ENCODE measurements at regions not wholly inside any gene's neighbourhood (a gene's known extent, or its start where the extent isn't known, plus 50 kb on each side); places are given as distances from the start of the nearest gene placed in this dataset.

GRCh38 chr18:1564793-1565192 lies 660.1 kb downstream of the ADCYAP1 start:
- no peak for DNase-seq (ENCODE audit: low read depth)

GRCh38 chr18:1571206-1571605 lies 666.5 kb downstream of the ADCYAP1 start:
- no peak for DNase-seq (ENCODE audit: low read depth)

- no peak for DNase-seq (ENCODE audit: low read depth)
Measured at GRCh38 chr18:1573732-1574131, 669.1 kb downstream of the ADCYAP1 start.

DNA sequence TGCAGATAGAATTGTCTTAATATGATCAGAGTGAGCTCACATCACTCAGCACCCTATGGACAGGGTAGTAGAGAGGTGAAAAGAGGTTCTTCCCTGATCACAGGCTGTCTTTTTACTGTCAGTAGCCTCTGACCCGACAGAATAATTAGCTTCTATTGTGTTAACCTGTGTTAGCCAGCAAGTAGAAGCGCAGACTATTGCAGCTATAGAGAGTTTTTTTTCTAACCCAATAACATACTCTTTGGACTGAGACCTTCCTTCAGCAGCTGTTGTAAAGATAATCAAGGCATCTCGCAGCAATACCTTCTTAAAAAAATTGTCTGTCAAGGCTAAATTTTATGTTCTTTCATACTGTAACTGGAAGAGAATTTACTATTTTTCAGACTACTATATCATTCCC lies 670.4 kb downstream of the ADCYAP1 start:
- DNase-seq (ENCODE audit: low read depth) = no peak

- no peak for DNase-seq (ENCODE audit: low read depth)
Measured at GRCh38 chr18:1578505-1578904, 673.8 kb downstream of the ADCYAP1 start.

- DNase-seq (ENCODE audit: low read depth) = no peak
Measured at GRCh38 chr18:1581581-1581980, 676.9 kb downstream of the ADCYAP1 start.

- DNase-seq (ENCODE audit: low read depth) = no peak
Measured at GRCh38 chr18:1585881-1586488, 681.3 kb downstream of the ADCYAP1 start.

DNA sequence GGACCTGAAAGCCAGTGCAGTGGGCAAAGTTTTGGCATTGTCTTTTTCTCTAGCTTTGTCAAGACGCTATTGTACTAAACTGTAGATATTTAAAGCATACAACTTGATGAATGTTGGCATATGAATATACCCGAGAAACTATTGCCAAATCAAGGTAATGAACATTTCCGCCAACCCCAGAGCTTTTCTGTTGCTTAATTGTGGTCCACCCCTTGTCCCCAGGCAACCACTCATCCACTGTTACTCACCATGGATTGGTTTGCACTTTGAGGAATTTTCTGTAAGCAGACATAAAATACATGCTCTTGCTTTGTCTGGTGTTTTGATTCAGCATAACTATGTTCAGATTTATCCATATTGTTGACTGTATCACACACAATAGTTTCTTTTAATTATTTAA lies 688.4 kb downstream of the ADCYAP1 start:
- no peak for DNase-seq (ENCODE audit: low read depth)

DNA sequence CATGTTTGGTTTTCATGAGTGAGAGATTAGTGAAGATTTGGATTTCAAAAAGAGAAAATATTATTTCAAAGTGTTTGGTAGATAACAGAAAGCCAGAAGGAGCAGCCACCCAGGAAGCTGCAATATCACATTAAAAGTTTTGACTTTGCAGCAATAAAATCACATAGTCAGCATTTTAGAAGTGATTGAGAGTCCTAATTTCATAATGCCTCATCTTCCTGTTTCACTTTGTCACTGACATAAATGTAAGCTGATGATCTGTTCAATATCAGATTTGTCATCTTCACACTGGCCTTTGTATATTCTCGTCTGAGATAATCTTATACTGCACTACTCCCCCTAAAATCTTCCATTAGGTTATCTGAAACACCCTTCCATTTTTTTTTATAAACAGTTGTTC lies 690.5 kb downstream of the ADCYAP1 start:
- DNase-seq (ENCODE audit: low read depth) = no peak

GRCh38 chr18:1599196-1599595 lies 694.5 kb downstream of the ADCYAP1 start:
- no peak for DNase-seq (ENCODE audit: low read depth)

DNA sequence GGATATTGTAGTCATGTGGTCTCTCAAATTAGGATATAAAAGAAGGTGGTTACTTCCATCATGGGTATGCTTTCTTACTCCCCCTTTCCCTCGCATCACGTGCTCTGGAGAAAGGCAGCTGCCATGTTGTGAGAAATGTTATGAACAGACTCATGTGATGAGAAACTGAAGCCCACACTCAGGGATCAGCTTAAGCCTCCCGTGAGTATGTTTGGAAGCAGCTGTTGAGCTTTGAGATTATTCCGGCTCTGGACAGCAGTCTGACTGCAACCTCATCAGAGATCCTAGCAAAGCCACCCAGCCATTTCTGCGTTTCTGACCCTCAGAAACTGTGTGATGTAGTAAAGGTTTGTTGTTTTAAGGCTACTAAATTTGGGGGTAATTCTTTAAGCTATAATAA lies 700.1 kb downstream of the ADCYAP1 start:
- no peak for DNase-seq (ENCODE audit: low read depth)

DNA sequence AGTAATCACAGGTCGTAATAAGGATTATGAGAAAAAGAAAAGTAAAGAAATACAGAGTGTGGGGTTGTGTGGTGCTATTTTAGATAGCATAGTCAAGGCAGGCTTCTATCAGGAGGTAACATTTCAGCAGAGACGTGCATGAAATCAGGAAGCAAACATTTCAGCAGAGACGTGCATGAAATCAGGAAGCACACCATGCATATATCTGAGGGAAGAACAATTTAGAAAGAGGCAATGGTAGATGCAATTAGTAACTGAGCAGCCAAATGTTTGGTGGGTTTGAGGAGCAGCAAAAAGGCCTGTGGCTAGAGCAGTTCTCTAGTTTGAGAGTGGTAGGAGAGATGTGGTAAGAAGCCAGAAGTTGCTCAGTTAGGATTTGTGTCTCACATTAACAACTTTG lies 713.7 kb downstream of the ADCYAP1 start:
- no peak for DNase-seq (ENCODE audit: low read depth)

GRCh38 chr18:1619507-1619906 lies 714.8 kb downstream of the ADCYAP1 start:
- DNase-seq (ENCODE audit: low read depth) = no peak

DNA sequence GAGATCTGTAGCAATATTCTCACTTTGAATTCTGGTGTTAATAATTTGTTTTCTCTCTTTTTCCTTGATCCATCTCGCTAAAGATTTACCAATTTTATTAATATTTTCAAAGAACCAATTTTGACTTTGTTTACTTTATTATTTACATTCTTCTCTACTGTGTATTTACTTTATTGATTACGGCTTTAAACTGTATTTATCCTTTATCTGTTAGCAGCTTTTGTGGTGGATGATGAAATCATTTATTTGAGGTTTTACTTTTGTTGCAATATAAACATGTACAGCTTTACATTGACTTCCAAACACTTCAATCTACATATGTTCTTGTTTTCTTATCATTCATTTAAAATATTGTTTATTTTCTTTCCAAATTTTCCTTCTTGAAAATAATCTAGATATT lies 719.9 kb downstream of the ADCYAP1 start:
- DNase-seq (ENCODE audit: low read depth) = no peak

- no peak for DNase-seq (ENCODE audit: low read depth)
Measured at GRCh38 chr18:1627494-1627893, 722.8 kb downstream of the ADCYAP1 start.

DNA sequence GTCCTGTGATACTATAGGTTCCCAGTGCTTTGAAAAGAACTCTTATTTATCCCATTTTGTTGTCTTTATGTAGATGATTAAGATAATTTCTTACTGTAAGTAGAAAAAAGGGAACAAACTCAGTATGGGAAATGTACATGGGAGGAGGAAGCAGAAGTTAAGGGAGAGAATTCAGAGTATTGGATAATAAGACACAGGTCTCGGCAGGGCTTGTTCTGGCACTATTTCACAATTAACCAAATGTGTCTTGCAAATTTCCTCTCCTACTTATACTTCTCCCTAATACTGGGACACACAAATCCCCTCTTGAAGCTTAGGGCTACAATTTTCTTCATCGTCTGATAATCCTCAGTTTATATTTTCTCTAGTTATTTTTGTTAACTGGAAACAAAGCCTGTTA lies 744.0 kb downstream of the ADCYAP1 start:
- no peak for DNase-seq (ENCODE audit: low read depth)

GRCh38 chr18:1652018-1652417 lies 747.3 kb downstream of the ADCYAP1 start:
- DNase-seq (ENCODE audit: low read depth) = no peak

GRCh38 chr18:1653873-1654272 lies 749.2 kb downstream of the ADCYAP1 start:
- DNase-seq (ENCODE audit: low read depth) = no peak

GRCh38 chr18:1657876-1658275 lies 753.2 kb downstream of the ADCYAP1 start:
- DNase-seq (ENCODE audit: low read depth) = no peak

GRCh38 chr18:1658908-1659566 lies 754.4 kb downstream of the ADCYAP1 start:
- DNase-seq (ENCODE audit: low read depth) = no peak

DNA sequence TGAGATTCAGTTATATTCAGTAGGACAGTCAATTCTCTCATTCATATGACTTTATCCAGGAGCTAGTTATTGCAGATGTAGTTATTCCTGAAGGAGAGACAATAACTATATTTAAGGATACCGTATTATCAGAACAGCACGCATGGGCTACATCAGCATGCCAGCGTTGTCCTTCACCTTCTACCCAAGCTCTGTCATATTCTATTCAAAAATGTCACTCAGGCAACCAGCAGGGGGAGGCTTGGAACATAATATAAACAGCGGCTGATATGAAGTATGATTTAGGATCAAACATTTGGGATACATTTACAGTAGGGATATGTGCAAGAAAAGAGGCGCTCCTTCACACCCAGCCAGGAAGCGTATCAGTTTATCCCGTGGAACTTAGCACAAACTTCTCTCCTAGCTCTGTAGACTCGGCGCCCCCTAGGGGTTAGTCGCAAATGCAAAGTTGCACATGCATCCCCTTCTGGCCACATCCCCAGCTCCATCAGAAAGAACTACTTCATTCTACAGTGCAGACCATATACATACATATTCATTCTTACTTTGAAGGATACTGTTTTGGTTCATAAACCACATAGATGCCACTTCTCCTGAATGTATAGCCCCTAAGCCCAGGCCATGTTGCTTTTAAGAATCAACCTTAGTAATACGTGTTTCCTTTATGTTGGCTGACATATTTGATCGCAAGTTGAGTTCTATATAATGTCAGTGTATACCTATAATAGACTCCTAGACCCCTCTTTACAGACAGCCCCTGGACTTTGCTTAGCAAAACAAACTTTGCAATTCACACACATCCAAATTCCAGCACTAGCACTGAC lies 759.4 kb downstream of the ADCYAP1 start:
- no peak for DNase-seq (ENCODE audit: low read depth)

- DNase-seq (ENCODE audit: low read depth) = no peak
Measured at GRCh38 chr18:1665079-1665478, 760.4 kb downstream of the ADCYAP1 start.

DNA sequence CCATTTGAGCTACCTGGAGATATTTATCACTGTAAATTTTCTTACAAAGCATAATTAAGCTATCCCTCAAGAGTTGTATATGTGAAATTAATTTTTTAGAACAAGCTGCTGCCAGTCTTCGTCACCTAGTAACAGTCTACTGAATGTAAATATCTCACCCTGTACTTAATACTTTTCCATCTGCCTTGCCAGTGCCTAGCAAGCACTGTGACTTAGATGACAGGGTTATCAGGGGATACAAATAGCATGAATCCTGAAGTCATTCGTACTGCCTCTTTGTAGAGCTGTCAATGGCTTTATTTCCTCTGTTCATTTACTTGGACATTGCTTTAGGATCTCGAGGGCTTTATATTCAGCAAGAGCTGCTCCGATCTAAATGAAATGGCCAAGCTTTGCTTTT lies 763.6 kb downstream of the ADCYAP1 start:
- DNase-seq (ENCODE audit: low read depth) = no peak
